PC-9 (cell line): ENCODE measurements at regions not wholly inside any gene's neighbourhood (a gene's known extent, or its start where the extent isn't known, plus 50 kb on each side); places are given as distances from the start of the nearest gene placed in this dataset.

Source experiments
- EZH2 ChIP-seq: fragments of 200-600 bp; sonication (generic); IDR thresholded peaks from 2 replicates; pipeline ENCODE4 v1.8.0; 2017; ENCODE audit warnings: antibody characterized with exemption, low read depth
- TF ChIP-seq, protein P1 (sequence below): fragments of 200-600 bp; sonication (generic); conservative IDR thresholded peaks from 2 replicates; pipeline ENCODE4 v1.6.1; 2017; ENCODE audit warnings: mixed run types, antibody characterized with exemption, mild to moderate bottlenecking, moderate library complexity

DNA sequence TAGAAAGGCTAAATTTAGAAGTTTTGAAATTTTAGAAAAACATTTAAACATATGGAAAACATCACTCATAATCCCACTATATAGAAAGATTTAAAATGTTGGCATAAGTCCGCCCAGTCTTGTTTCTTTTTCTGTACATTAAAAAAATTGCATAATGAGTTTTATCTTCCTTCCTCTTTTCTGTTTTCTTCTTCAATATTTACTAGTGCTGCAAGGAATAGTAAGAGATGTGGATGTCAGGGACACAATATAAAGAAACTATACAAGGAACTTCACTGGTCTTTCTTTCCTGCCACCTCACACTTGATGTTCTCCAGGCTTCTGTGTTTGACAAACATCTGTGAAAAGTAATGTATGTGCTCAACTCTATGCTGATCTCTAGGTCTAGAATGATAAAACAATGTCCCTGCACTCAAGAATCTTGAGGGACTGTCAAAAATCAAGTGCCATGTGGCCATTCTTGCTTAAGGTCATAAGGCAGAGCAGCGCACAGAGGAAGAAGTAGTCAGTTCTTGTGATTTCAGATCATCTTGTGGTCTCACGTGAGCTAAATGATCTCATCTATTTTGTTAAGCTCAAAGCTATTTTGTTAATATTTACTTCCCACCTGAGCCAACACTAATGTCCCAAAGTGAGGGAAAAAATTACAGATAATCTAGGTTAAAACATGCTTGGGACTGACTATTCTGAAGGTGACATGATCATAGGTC, 186.9 kb upstream of the OBI1 start:
- TF ChIP-seq, protein P1, sequence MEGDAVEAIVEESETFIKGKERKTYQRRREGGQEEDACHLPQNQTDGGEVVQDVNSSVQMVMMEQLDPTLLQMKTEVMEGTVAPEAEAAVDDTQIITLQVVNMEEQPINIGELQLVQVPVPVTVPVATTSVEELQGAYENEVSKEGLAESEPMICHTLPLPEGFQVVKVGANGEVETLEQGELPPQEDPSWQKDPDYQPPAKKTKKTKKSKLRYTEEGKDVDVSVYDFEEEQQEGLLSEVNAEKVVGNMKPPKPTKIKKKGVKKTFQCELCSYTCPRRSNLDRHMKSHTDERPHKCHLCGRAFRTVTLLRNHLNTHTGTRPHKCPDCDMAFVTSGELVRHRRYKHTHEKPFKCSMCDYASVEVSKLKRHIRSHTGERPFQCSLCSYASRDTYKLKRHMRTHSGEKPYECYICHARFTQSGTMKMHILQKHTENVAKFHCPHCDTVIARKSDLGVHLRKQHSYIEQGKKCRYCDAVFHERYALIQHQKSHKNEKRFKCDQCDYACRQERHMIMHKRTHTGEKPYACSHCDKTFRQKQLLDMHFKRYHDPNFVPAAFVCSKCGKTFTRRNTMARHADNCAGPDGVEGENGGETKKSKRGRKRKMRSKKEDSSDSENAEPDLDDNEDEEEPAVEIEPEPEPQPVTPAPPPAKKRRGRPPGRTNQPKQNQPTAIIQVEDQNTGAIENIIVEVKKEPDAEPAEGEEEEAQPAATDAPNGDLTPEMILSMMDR: no peak
- TF ChIP-seq EZH2: no peak
